Thoracic aorta (tissue), 2 donors: ENCODE measurements at regions not wholly inside any gene's neighbourhood (a gene's known extent, or its start where the extent isn't known, plus 50 kb on each side); places are given as distances from the start of the nearest gene placed in this dataset.

Experiments
- ATAC-seq: fragments of 150-250 bp; one replicate; pipeline ENCODE4 v1.8.0; 2017; ENCODE audit warnings: low read depth; ENCODE audit not compliant: insufficient number of reproducible peaks, low FRiP score
- DNase-seq: peaks from one replicate; pipeline ENCODE4 v3.0.0-alpha.2; 2020; ENCODE audit warnings: low spot score
- H3K27ac ChIP-seq, 2 donors: fragments of 200-600 bp; sonication (generic); 1 replicate in 1 of 2; 2 replicates in 1 of 2; pipeline ENCODE4 v1.5.1; 2016; ENCODE audit warnings: mild to moderate bottlenecking in 2 of 2, moderate library complexity in 2 of 2
- H3K27me3 ChIP-seq: fragments of 200-600 bp; sonication (generic); replicated peaks from 2 replicates; pipeline ENCODE4 v1.6.0; 2016; ENCODE audit warnings: mild to moderate bottlenecking; ENCODE audit not compliant: insufficient read depth
- H3K36me3 ChIP-seq: fragments of 200-600 bp; sonication (generic); one replicate; pipeline ENCODE4 v1.5.1; 2016
- H3K4me1 ChIP-seq, 2 donors: fragments of 200-600 bp; sonication (generic); 1 replicate in 1 of 2; 2 replicates in 1 of 2; pipeline versions ENCODE4 v1.5.1 to v1.6.0; 2016; ENCODE audit warnings: low read depth in 2 of 2, mild to moderate bottlenecking in 1 of 2; ENCODE audit not compliant: control insufficient read depth in 1 of 2
- H3K4me3 ChIP-seq: fragments of 200-600 bp; sonication (generic); 2 replicates; pipeline ENCODE4 v1.5.1; 2016; ENCODE audit warnings: mild to moderate bottlenecking
- H3K9me3 ChIP-seq: fragments of 200-600 bp; sonication (generic); 2 replicates; pipeline ENCODE4 v1.5.1; 2016
- TF ChIP-seq, protein P1 (sequence below): fragments of 200-600 bp; sonication (generic); IDR thresholded peaks from one replicate; pipeline ENCODE4 v1.5.1; 2019; ENCODE audit warnings: antibody characterized with exemption

DNA sequence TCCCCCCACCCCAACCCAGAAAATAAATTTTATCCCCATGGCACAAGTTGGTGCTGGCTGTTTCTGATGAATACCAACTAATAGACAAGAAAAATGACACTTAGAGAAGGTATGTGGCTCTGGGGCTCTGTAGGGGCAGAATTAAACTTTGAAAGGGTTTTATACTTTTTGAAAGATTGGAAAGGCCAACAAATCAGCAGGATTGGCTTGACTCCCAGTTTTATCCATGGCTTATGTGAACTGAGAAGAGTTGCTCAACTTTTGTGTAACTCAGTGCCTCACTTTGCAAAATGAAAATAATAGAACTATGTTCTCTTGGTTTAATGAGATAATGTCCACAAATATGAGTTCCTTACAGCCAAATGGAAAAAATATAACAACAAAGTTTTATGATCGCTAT is 288.9 kb upstream of the KIF2A start:
- ATAC-seq (no peak), DNase-seq (no peak)
- H3K36me3 ChIP-seq, result no peaks in the 10 kb centered on the region
- no peak overlapping the region for H3K4me3 ChIP-seq
- no peaks in the 10 kb centered on the region for H3K4me1 ChIP-seq
- H3K9me3 ChIP-seq, result no peaks in the 10 kb centered on the region
- no peak overlapping the region for H3K27ac ChIP-seq
- no peaks in the 10 kb centered on the region for H3K27me3 ChIP-seq
- TF ChIP-seq, protein P1, sequence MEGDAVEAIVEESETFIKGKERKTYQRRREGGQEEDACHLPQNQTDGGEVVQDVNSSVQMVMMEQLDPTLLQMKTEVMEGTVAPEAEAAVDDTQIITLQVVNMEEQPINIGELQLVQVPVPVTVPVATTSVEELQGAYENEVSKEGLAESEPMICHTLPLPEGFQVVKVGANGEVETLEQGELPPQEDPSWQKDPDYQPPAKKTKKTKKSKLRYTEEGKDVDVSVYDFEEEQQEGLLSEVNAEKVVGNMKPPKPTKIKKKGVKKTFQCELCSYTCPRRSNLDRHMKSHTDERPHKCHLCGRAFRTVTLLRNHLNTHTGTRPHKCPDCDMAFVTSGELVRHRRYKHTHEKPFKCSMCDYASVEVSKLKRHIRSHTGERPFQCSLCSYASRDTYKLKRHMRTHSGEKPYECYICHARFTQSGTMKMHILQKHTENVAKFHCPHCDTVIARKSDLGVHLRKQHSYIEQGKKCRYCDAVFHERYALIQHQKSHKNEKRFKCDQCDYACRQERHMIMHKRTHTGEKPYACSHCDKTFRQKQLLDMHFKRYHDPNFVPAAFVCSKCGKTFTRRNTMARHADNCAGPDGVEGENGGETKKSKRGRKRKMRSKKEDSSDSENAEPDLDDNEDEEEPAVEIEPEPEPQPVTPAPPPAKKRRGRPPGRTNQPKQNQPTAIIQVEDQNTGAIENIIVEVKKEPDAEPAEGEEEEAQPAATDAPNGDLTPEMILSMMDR, result no peak

- Histone ChIP-seq H3K9me3 (no peaks in the 10 kb centered on the region), H3K27me3 (no peaks in the 10 kb centered on the region), H3K4me3 (no peak overlapping the region), H3K4me1 (no peaks in the 10 kb centered on the region), H3K27ac (no peak overlapping the region), H3K36me3 (no peaks in the 10 kb centered on the region)
- TF ChIP-seq, protein P1, result no peak
- DNase-seq (no peak), ATAC-seq (no peak)
Measured at GRCh38 chr5:62029303-62029702, 276.7 kb upstream of the KIF2A start.

GRCh38 chr5:62030326-62030725 is 275.7 kb upstream of the KIF2A start:
- H3K4me3 ChIP-seq, result no peak overlapping the region
- DNase-seq, result no peak
- TF ChIP-seq, protein P1, result no peak
- H3K9me3 ChIP-seq, result no peaks in the 10 kb centered on the region
- H3K27ac ChIP-seq, result no peak overlapping the region
- ATAC-seq, result no peak
- H3K4me1 ChIP-seq, result no peaks in the 10 kb centered on the region
- H3K27me3 ChIP-seq, result no peaks in the 10 kb centered on the region
- no peaks in the 10 kb centered on the region for H3K36me3 ChIP-seq

DNA sequence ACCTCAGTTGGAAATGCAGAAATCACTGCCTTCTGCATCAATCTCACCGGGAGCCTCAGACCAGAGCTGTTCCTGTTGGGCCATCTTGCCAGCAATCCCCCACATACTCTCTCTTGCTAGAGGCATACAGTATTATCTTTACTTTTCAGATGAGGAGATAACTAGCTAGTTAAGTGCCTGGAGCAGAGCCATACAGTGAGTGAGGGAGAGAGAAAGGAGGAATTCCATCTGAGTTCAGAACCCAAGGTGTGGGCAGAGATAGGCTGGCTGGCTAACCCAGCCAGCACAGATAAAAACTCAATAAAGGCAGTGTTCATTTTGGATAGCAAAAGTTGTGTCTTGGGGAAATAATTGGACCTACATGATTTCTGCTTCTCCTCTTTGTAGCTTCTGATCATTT is 268.0 kb upstream of the KIF2A start:
- no peaks in the 10 kb centered on the region for H3K36me3 ChIP-seq
- no peak overlapping the region for H3K27ac ChIP-seq
- H3K4me1 ChIP-seq, result no peaks in the 10 kb centered on the region
- no peaks in the 10 kb centered on the region for H3K27me3 ChIP-seq
- TF ChIP-seq, protein P1, result no peak
- H3K9me3 ChIP-seq, result no peaks in the 10 kb centered on the region
- H3K4me3 ChIP-seq, result no peak overlapping the region
- ATAC-seq, result no peak
- no peak for DNase-seq

GRCh38 chr5:62041156-62041756 is 264.8 kb upstream of the KIF2A start:
- Histone ChIP-seq H3K27ac (no peak overlapping the region), H3K4me1 (no peaks in the 10 kb centered on the region), H3K36me3 (no peaks in the 10 kb centered on the region), H3K4me3 (no peak overlapping the region), H3K9me3 (no peaks in the 10 kb centered on the region), H3K27me3 (no peaks in the 10 kb centered on the region)
- TF ChIP-seq, protein P1, result no peak
- no peak for ATAC-seq
- no peak for DNase-seq
